Loucy (cell line): ENCODE measurements at regions not wholly inside any gene's neighbourhood (a gene's known extent, or its start where the extent isn't known, plus 50 kb on each side); places are given as distances from the start of the nearest gene placed in this dataset.

Experiments
- H2AFZ ChIP-seq: fragments of 200-600 bp; sonication (generic); 2 replicates; pipeline ENCODE4 v1.6.0; 2016; ENCODE audit warnings: antibody characterized with exemption, mild to moderate bottlenecking, low read length, moderate library complexity
- H3F3A ChIP-seq: fragments of 200-600 bp; 2 replicates; pipeline ENCODE4 v1.6.0; 2016; ENCODE audit warnings: antibody characterized with exemption, low read depth, mild to moderate bottlenecking
- H3K27me3 ChIP-seq: fragments of 200-600 bp; sonication (generic); 2 replicates; pipeline ENCODE4 v1.6.1; 2014; ENCODE audit warnings: low read length, mild to moderate bottlenecking; ENCODE audit not compliant: insufficient read depth, poor library complexity, severe bottlenecking
- H3K36me3 ChIP-seq: fragments of 200-600 bp; sonication (generic); 2 replicates; pipeline ENCODE4 v1.6.1; 2016; ENCODE audit warnings: low read length; ENCODE audit not compliant: insufficient read depth
- H3K4me1 ChIP-seq: fragments of 200-600 bp; sonication (generic); 2 replicates; pipeline ENCODE4 v1.5.1; 2014; ENCODE audit warnings: low read length, mild to moderate bottlenecking; ENCODE audit not compliant: insufficient read depth, poor library complexity, severe bottlenecking
- H3K4me2 ChIP-seq: fragments of 200-600 bp; sonication (generic); 2 replicates; pipeline ENCODE4 v1.6.0; 2014; ENCODE audit warnings: antibody characterized with exemption, low read length, low read depth, mild to moderate bottlenecking; ENCODE audit not compliant: poor library complexity, severe bottlenecking
- H3K4me3 ChIP-seq: fragments of 200-600 bp; sonication (generic); 2 replicates; pipeline ENCODE4 v1.5.1; 2014; ENCODE audit warnings: low read length, mild to moderate bottlenecking, mixed read lengths; ENCODE audit not compliant: poor library complexity, severe bottlenecking
- H3K79me2 ChIP-seq: fragments of 200-600 bp; sonication (generic); 2 replicates; pipeline ENCODE4 v1.6.1; 2014; ENCODE audit warnings: low read length; ENCODE audit not compliant: insufficient read depth
- H3K9ac ChIP-seq: fragments of 200-600 bp; sonication (generic); 2 replicates; pipeline ENCODE4 v1.6.0; 2014; ENCODE audit warnings: mild to moderate bottlenecking, low read depth, low read length, moderate library complexity; ENCODE audit not compliant: poor library complexity, severe bottlenecking
- H3K9me2 ChIP-seq: fragments of 200-600 bp; sonication (generic); replicated peaks from 2 replicates; pipeline ENCODE4 v1.6.1; 2016; ENCODE audit warnings: low read depth, low read length, mixed read lengths
- H3K9me3 ChIP-seq: fragments of 200-600 bp; sonication (generic); 2 replicates; pipeline ENCODE4 v1.6.1; 2014; ENCODE audit warnings: mild to moderate bottlenecking, antibody characterized with exemption, low read length, low read depth; ENCODE audit not compliant: insufficient read depth
- H4K20me1 ChIP-seq: fragments of 200-600 bp; sonication (generic); 2 replicates; pipeline ENCODE4 v1.6.0; 2014; ENCODE audit warnings: antibody characterized with exemption, low read length, mild to moderate bottlenecking; ENCODE audit not compliant: insufficient read depth, poor library complexity, severe bottlenecking
- CTCF ChIP-seq: fragments of 200-600 bp; sonication (generic); conservative IDR thresholded peaks from 2 replicates; pipeline ENCODE4 v1.5.1; 2014; ENCODE audit warnings: mild to moderate bottlenecking, antibody characterized with exemption, low read length
- EZH2phosphoT487 ChIP-seq: fragments of 200-600 bp; IDR thresholded peaks from 2 replicates; pipeline ENCODE4 v1.6.1; 2018; ENCODE audit warnings: antibody characterized with exemption, mild to moderate bottlenecking, moderate library complexity, borderline replicate concordance

GRCh38 chr4:187424636-187425035, 570.9 kb upstream of the ZFP42 start:
- H3K4me2 ChIP-seq: no peak overlapping the region
- no peaks in the 10 kb centered on the region for H3K4me1 ChIP-seq
- no peak overlapping the region for H3K9ac ChIP-seq
- H3K79me2 ChIP-seq: no peaks in the 10 kb centered on the region
- TF ChIP-seq CTCF (no peak), EZH2phosphoT487 (no peak)
- H3K9me3 ChIP-seq: no peaks in the 10 kb centered on the region
- H3K36me3 ChIP-seq: no peaks in the 10 kb centered on the region
- no peaks in the 10 kb centered on the region for H3K9me2 ChIP-seq
- no peak overlapping the region for H3K4me3 ChIP-seq
- no peak overlapping the region for H2AFZ ChIP-seq
- no peaks in the 10 kb centered on the region for H4K20me1 ChIP-seq
- H3K27me3 ChIP-seq: no peaks in the 10 kb centered on the region
- H3F3A ChIP-seq: no peaks in the 10 kb centered on the region

GRCh38 chr4:187426511-187426910, 569.1 kb upstream of the ZFP42 start:
- no peaks in the 10 kb centered on the region for H3K9me2 ChIP-seq
- TF ChIP-seq EZH2phosphoT487: no peak
- no peak for TF ChIP-seq CTCF
- H3K4me1 ChIP-seq: no peaks in the 10 kb centered on the region
- H4K20me1 ChIP-seq: no peaks in the 10 kb centered on the region
- no peaks in the 10 kb centered on the region for H3K79me2 ChIP-seq
- H2AFZ ChIP-seq: no peak overlapping the region
- H3K9ac ChIP-seq: no peak overlapping the region
- no peak overlapping the region for H3K4me3 ChIP-seq
- H3K4me2 ChIP-seq: no peak overlapping the region
- H3F3A ChIP-seq: no peaks in the 10 kb centered on the region
- no peaks in the 10 kb centered on the region for H3K27me3 ChIP-seq
- no peaks in the 10 kb centered on the region for H3K9me3 ChIP-seq
- H3K36me3 ChIP-seq: no peaks in the 10 kb centered on the region

- TF ChIP-seq CTCF: no peak
- Histone ChIP-seq H3K4me1 (no peaks in the 10 kb centered on the region), H3K79me2 (no peaks in the 10 kb centered on the region), H3K36me3 (no peaks in the 10 kb centered on the region), H3K4me2 (no peak overlapping the region), H3K4me3 (no peak overlapping the region), H3K9me2 (no peaks in the 10 kb centered on the region), H2AFZ (no peak overlapping the region), H4K20me1 (no peaks in the 10 kb centered on the region), H3K27me3 (no peaks in the 10 kb centered on the region), H3F3A (no peaks in the 10 kb centered on the region), H3K9ac (no peak overlapping the region), H3K9me3 (no peaks in the 10 kb centered on the region)
Measured at GRCh38 chr4:187432310-187432709, 563.3 kb upstream of the ZFP42 start.
